ENCODE measurements at regions not wholly inside any gene's neighbourhood (a gene's known extent, or its start where the extent isn't known, plus 50 kb on each side); places are given as distances from the start of the nearest gene placed in this dataset.

DNA sequence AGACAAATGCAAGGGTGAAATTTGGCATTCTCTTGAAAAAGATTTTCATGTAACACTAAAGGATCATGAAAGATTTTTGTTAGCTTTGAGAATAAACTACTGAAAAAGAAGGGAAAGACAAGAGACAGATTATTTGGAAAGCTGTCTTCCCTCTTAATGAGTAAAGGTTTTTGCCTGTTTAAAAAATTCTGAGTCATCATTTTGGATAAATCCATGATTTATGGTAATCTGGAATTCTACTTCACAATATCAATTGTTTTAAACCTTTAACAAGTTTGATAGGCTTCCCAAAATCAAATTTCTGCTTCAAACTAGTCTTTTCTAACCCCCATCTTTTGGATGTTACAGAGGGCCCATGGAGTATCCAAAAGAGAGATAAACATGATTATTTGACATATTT lies 641.5 kb upstream of the EPHA6 start:
- TF ChIP-seq, protein P1, sequence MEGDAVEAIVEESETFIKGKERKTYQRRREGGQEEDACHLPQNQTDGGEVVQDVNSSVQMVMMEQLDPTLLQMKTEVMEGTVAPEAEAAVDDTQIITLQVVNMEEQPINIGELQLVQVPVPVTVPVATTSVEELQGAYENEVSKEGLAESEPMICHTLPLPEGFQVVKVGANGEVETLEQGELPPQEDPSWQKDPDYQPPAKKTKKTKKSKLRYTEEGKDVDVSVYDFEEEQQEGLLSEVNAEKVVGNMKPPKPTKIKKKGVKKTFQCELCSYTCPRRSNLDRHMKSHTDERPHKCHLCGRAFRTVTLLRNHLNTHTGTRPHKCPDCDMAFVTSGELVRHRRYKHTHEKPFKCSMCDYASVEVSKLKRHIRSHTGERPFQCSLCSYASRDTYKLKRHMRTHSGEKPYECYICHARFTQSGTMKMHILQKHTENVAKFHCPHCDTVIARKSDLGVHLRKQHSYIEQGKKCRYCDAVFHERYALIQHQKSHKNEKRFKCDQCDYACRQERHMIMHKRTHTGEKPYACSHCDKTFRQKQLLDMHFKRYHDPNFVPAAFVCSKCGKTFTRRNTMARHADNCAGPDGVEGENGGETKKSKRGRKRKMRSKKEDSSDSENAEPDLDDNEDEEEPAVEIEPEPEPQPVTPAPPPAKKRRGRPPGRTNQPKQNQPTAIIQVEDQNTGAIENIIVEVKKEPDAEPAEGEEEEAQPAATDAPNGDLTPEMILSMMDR (IDR thresholded peaks at IDR 0.05; ENCODE audit: low read length), result no peak
- TF ChIP-seq EZH2 (optimal IDR thresholded peaks at IDR 0.05; ENCODE audit: low read depth, low read length) (no peak), EZH2phosphoT487 (IDR thresholded peaks at IDR 0.05; ENCODE audit: low read length) (no peak)

Measured in MM.1S (cell line).